GM23338 (cell line): ENCODE measurements at regions not wholly inside any gene's neighbourhood (a gene's known extent, or its start where the extent isn't known, plus 50 kb on each side); places are given as distances from the start of the nearest gene placed in this dataset.

ENCODE experiments used
- ATAC-seq: fragments of 200-7000 bp; cut with Tn5 transposase; 3 replicates; pipeline ENCODE4 v1.9.1; 2020
- DNase-seq: peaks from one replicate; pipeline ENCODE4 v3.0.0-alpha.2; 2015; ENCODE audit warnings: low spot score
- H2AFZ ChIP-seq: fragments of 200-600 bp; sonication (generic); 2 replicates; pipeline ENCODE4 v1.8.0; 2016; ENCODE audit warnings: antibody characterized with exemption, mild to moderate bottlenecking, moderate library complexity
- H3F3A ChIP-seq: fragments of 200-600 bp; sonication (generic); replicated peaks from 2 replicates; pipeline ENCODE4 v1.8.0; 2017; ENCODE audit warnings: antibody characterized with exemption, mixed run types, low read depth
- H3K27ac ChIP-seq: fragments of 200-600 bp; sonication (generic); 2 replicates; pipeline ENCODE4 v1.6.1; 2016; ENCODE audit warnings: low read depth
- H3K27me3 ChIP-seq: fragments of 200-600 bp; sonication (generic); 2 replicates; pipeline ENCODE4 v1.8.0; 2016; ENCODE audit warnings: mild to moderate bottlenecking, mixed run types, moderate library complexity; ENCODE audit not compliant: insufficient read depth
- H3K36me3 ChIP-seq: fragments of 200-600 bp; sonication (generic); 2 replicates; pipeline ENCODE4 v1.8.0; 2016; ENCODE audit warnings: mild to moderate bottlenecking; ENCODE audit not compliant: insufficient read depth
- H3K4me1 ChIP-seq: fragments of 200-600 bp; sonication (generic); 2 replicates; pipeline ENCODE4 v1.8.0; 2016; ENCODE audit warnings: mild to moderate bottlenecking, moderate library complexity; ENCODE audit not compliant: insufficient read depth
- H3K4me2 ChIP-seq: fragments of 200-600 bp; sonication (generic); 2 replicates; pipeline ENCODE4 v1.7.1; 2017; ENCODE audit warnings: mixed run types
- H3K4me3 ChIP-seq: fragments of 200-600 bp; sonication (generic); 2 replicates; pipeline ENCODE4 v1.6.1; 2016; ENCODE audit warnings: mixed run types
- H3K79me2 ChIP-seq: fragments of 200-600 bp; sonication (generic); replicated peaks from 2 replicates; pipeline ENCODE4 v1.8.0; 2017; ENCODE audit warnings: mild to moderate bottlenecking; ENCODE audit not compliant: insufficient read depth
- H3K9me2 ChIP-seq: fragments of 200-600 bp; sonication (generic); 2 replicates; pipeline ENCODE4 v1.8.0; 2017; ENCODE audit not compliant: insufficient read depth
- H4K20me1 ChIP-seq: fragments of 200-600 bp; sonication (generic); replicated peaks from 2 replicates; pipeline ENCODE4 v1.8.0; 2017; ENCODE audit warnings: mild to moderate bottlenecking; ENCODE audit not compliant: insufficient read depth
- H3K27ac Mint-ChIP-seq: 2 replicates; pipeline ENCODE4 v1.8.0; 2020; ENCODE audit warnings: inconsistent platforms, mild to moderate bottlenecking, moderate library complexity, mixed read lengths
- H3K27me3 Mint-ChIP-seq: 3 replicates; pipeline ENCODE4 v1.8.0; 2022; ENCODE audit warnings: low read depth, mild to moderate bottlenecking, moderate library complexity, mixed read lengths, inconsistent platforms; ENCODE audit not compliant: insufficient read depth, poor library complexity
- H3K36me3 Mint-ChIP-seq: 3 replicates; pipeline ENCODE4 v1.8.0; 2021; ENCODE audit warnings: low read depth, mild to moderate bottlenecking, inconsistent platforms, moderate library complexity, mixed read lengths
- H3K4me1 Mint-ChIP-seq: 3 replicates; pipeline ENCODE4 v1.8.0; 2020; ENCODE audit warnings: mild to moderate bottlenecking, inconsistent platforms, mixed read lengths
- H3K4me3 Mint-ChIP-seq: 3 replicates; pipeline ENCODE4 v1.8.0; 2021; ENCODE audit warnings: moderate library complexity, mild to moderate bottlenecking, inconsistent platforms, mixed read lengths
- H3K9me3 Mint-ChIP-seq: 3 replicates; pipeline ENCODE4 v1.8.0; 2020; ENCODE audit warnings: moderate library complexity, mild to moderate bottlenecking, inconsistent platforms, mixed read lengths
- CREB1 ChIP-seq: fragments of 250-450 bp; sonication (Bioruptor Pico); IDR thresholded peaks from 2 replicates; pipeline ENCODE4 v1.5.0; 2020; ENCODE audit warnings: low read depth, mild to moderate bottlenecking, moderate library complexity
- CTCF ChIP-seq, 2 experiments: fragments of 200-600 bp in 1 of 2; sonication (generic) in 1 of 2; conservative IDR thresholded peaks; 2 replicates each; pipeline versions ENCODE4 v1.5.1 to v1.6.1; 2016 to 2017; ENCODE audit warnings: antibody characterized with exemption in 2 of 2, low read depth in 2 of 2, mild to moderate bottlenecking in 2 of 2, moderate library complexity in 1 of 2
- ETS1 ChIP-seq: IDR thresholded peaks from 2 replicates; pipeline ENCODE4 v1.6.1; 2016; ENCODE audit warnings: antibody characterized with exemption
- EZH2 ChIP-seq: fragments of 200-600 bp; sonication (generic); IDR thresholded peaks from one replicate; pipeline ENCODE4 v1.8.0; 2017; ENCODE audit warnings: antibody characterized with exemption, mild to moderate bottlenecking, low read depth; ENCODE audit not compliant: unreplicated experiment
- EZH2phosphoT487 ChIP-seq: fragments of 200-600 bp; sonication (generic); IDR thresholded peaks from one replicate; pipeline ENCODE4 v1.8.1; 2018; ENCODE audit warnings: antibody characterized with exemption; ENCODE audit not compliant: unreplicated experiment
- JUNB ChIP-seq: IDR thresholded peaks from one replicate; pipeline ENCODE4 v1.6.1; 2016; ENCODE audit warnings: antibody characterized with exemption; ENCODE audit not compliant: unreplicated experiment
- NANOG ChIP-seq: IDR thresholded peaks from 2 replicates; pipeline ENCODE4 v1.6.1; 2016; ENCODE audit warnings: antibody characterized with exemption, borderline replicate concordance
- POLR2AphosphoS5 ChIP-seq: IDR thresholded peaks from 2 replicates; pipeline ENCODE4 v1.6.1; 2016; ENCODE audit warnings: antibody characterized with exemption, low read depth
- REST ChIP-seq: IDR thresholded peaks from one replicate; pipeline ENCODE4 v1.6.1; 2018; ENCODE audit warnings: antibody characterized with exemption; ENCODE audit not compliant: unreplicated experiment
- STAT1 ChIP-seq: IDR thresholded peaks from one replicate; pipeline ENCODE4 v1.6.1; 2016; ENCODE audit warnings: antibody characterized with exemption; ENCODE audit not compliant: unreplicated experiment
- ZNF114 ChIP-seq: fragments of 250-450 bp; sonication (Bioruptor Pico); IDR thresholded peaks from 2 replicates; pipeline ENCODE4 v1.5.0; 2020; ENCODE audit warnings: mild to moderate bottlenecking, moderate library complexity
- ZNF331 ChIP-seq: fragments of 250-450 bp; sonication (Bioruptor Pico); IDR thresholded peaks from 2 replicates; pipeline ENCODE4 v1.5.0; 2020; ENCODE audit warnings: low read depth, mild to moderate bottlenecking, moderate library complexity
- ZNF462 ChIP-seq: fragments of 250-450 bp; sonication (Bioruptor Pico); IDR thresholded peaks from 2 replicates; pipeline ENCODE4 v1.5.0; 2020; ENCODE audit warnings: mild to moderate bottlenecking, moderate library complexity

- H3K27me3 ChIP-seq, result no peaks in the 10 kb centered on the region
- H2AFZ ChIP-seq, result 0 out of 2 replicates have a peak overlapping the region, but pooled peaks have one; percentile 11
- H3K27ac ChIP-seq, result no peak overlapping the region
- H4K20me1 ChIP-seq, result no peaks in the 10 kb centered on the region
- H3K9me3 Mint-ChIP-seq, result no peaks in the 10 kb centered on the region; the same call in 2 of the 3 replicates
- DNase-seq (no peak), ATAC-seq (no peak)
- no peaks in the 10 kb centered on the region for H3K27me3 Mint-ChIP-seq
- no peak overlapping the region for H3K4me2 ChIP-seq
- H3K36me3 ChIP-seq, result no peaks in the 10 kb centered on the region
- peaks cover 8% of the 10 kb centered on the region; the same call in 1 of the 2 replicates for H3K9me2 ChIP-seq
- no peaks in the 10 kb centered on the region for H3K4me1 Mint-ChIP-seq
- H3K4me3 ChIP-seq, result no peak overlapping the region
- TF ChIP-seq POLR2AphosphoS5 (no peak), EZH2phosphoT487 (no peak), CTCF (conservative IDR thresholded peaks at IDR 0.05; ENCODE audit: low read depth in 2 of 2) (no peak), STAT1 (no peak), ZNF462 (CRISPR knock-in tag) (no peak), JUNB (no peak), CREB1 (CRISPR knock-in tag) (no peak), REST (no peak), NANOG (no peak), ETS1 (no peak), ZNF114 (CRISPR knock-in tag) (no peak), ZNF331 (CRISPR knock-in tag) (no peak), EZH2 (no peak)
- no peak overlapping the region for H3K27ac Mint-ChIP-seq
- no peaks in the 10 kb centered on the region for H3K36me3 Mint-ChIP-seq
- no peak overlapping the region for H3K4me3 Mint-ChIP-seq
- no peaks in the 10 kb centered on the region for H3K79me2 ChIP-seq
- H3F3A ChIP-seq, result no peaks in the 10 kb centered on the region
- no peaks in the 10 kb centered on the region for H3K4me1 ChIP-seq
Observed at GRCh38 chr18:28669165-28669564, 492.2 kb upstream of the CDH2 start.
